Stimulated activated CD4-positive, alpha-beta T cell treated with anti-CD3 and anti-CD28 coated beads, Interleukin-4, amount 100 ng/mL, for 4 hours (primary cell): ENCODE measurements at regions not wholly inside any gene's neighbourhood (a gene's known extent, or its start where the extent isn't known, plus 50 kb on each side); places are given as distances from the start of the nearest gene placed in this dataset.
"Not testable (repeated sequence)": the region's sequence is repeated elsewhere in the genome, so short reads cannot be mapped to it uniquely, and the experiment has no call there.

Experiments
- DNase-seq, 2 experiments: peaks; one replicate each; pipeline ENCODE4 v3.0.0-alpha.2; 2020

GRCh38 chr1:194858811-194859480, 1672.5 kb upstream of the B3GALT2 start:
- DNase-seq = not testable (repeated sequence)

DNA sequence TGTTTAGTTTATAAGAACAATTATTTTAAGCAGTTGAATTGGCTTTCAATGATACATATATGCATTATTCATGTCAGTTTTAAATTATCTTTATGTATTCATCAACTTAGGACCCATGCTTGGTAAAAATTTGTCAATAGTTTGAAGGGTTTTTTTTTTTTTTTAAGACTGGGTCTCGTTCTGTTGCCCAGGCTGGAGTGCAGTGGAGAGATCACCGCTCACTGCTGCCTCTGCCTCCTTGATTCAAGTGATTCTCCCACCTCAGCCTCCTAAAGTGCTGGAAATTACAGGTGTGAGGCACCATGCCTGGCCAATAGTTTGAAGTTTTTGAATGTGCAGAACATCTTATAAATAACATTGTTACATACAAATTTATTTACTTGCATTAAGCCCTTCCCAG, 1671.0 kb upstream of the B3GALT2 start:
- no peak for DNase-seq

DNA sequence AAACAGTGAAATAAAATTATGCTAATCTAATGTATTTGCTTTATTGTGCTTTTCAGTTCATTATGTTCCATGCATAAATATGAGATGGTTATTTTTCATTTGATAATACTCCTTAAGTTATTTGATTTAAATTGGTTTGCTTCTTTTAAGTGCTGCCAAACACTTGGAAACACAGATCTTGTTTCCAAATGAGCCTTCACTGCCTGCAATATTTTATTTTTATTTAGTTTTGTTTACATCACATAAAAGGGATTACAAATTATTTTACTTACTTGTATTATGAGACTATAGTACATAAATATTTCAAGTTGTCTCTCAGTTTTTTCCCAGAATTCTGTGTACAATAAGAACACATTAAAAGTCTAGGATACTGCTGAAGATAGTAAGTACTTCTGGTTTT, 1662.4 kb upstream of the B3GALT2 start:
- no peak for DNase-seq

- no peak for DNase-seq
Observed at GRCh38 chr1:194846488-194846887, 1660.1 kb upstream of the B3GALT2 start.

DNA sequence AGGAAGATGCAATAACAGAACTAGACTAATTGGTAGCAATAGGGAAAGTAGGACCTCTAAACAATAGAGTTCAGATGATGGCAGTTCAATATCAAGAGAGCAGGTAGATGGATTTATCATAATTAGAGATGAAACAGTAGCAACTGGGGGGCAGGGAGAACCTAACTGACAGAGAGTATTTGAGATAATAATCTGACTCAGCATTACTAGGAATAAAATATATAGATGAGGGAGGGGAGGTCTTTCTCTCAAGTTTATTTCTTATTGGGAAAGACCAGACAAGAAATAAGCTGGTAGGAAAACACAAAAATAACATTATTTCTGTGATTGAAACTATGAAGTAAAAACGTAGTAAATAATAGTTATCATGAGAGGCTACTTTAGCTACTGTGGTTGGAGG, 1656.7 kb upstream of the B3GALT2 start:
- no peak for DNase-seq

DNA sequence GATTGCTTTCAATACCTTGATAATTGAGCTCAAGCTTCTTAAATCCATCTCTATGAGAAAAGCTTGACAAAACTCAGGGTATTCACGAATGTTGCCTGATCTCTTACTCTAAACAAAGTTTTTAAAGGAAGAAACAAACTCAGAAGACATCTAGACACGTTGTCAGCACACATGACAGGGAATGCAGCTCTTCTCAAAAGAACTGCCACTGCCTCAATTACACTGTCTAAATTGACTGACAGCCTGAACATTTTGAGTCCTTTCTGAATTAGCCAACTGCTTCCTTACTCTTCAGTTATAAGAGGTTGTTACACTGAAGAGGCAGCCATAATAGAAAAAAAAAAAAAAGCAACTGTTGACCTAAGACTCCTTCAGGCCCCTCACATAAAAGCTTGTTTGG, 1646.7 kb upstream of the B3GALT2 start:
- DNase-seq = no peak

GRCh38 chr1:194831595-194831994, 1645.2 kb upstream of the B3GALT2 start:
- DNase-seq = not testable (repeated sequence)

GRCh38 chr1:194830387-194830786, 1644.0 kb upstream of the B3GALT2 start:
- DNase-seq = no peak

- DNase-seq = no peak
Observed at GRCh38 chr1:194829492-194829891, 1643.1 kb upstream of the B3GALT2 start.

DNA sequence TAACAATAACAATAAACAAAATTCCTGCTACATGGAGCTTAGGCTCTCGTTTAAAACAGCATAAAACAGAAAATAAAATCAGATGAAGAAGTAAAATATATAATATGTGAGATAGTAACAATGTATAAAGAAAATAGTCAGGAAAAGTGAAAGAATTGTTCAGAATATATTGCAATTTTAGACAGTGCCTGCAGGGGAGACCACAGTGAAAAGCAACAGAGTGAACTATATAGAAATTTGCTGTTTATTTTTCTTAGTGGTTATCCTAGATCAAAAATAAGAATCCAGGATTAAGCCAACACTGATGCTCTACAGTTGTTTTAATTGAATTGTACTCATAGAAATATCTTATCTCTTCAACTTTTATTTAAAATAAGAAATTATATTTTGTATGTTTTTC, 1639.0 kb upstream of the B3GALT2 start:
- DNase-seq = no peak

GRCh38 chr1:194821091-194821490, 1634.7 kb upstream of the B3GALT2 start:
- no peak for DNase-seq

- no peak for DNase-seq
Observed at GRCh38 chr1:194818674-194819073, 1632.3 kb upstream of the B3GALT2 start.

GRCh38 chr1:194816859-194817258, 1630.4 kb upstream of the B3GALT2 start:
- no peak for DNase-seq

DNA sequence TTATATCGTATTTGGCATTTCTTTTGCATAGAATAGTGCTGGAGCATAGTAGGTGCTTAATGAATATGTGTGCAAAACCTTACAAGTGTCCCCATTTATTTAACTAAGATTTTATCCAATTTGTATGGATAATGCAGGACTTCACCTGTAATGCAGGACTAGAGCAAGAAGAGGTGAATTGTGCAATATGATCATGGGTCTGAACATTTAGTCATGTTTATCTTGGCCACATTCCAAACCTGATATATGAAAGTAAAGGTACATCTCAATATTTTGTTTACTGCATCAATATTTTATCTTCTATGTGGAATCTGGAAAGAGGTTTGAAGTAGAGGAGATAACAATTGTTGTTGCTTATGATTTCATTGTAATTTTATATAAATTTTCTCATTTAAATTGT, 1626.7 kb upstream of the B3GALT2 start:
- no peak for DNase-seq

GRCh38 chr1:194809665-194810064, 1623.3 kb upstream of the B3GALT2 start:
- DNase-seq = no peak

GRCh38 chr1:194809215-194809614, 1622.8 kb upstream of the B3GALT2 start:
- DNase-seq = no peak

DNA sequence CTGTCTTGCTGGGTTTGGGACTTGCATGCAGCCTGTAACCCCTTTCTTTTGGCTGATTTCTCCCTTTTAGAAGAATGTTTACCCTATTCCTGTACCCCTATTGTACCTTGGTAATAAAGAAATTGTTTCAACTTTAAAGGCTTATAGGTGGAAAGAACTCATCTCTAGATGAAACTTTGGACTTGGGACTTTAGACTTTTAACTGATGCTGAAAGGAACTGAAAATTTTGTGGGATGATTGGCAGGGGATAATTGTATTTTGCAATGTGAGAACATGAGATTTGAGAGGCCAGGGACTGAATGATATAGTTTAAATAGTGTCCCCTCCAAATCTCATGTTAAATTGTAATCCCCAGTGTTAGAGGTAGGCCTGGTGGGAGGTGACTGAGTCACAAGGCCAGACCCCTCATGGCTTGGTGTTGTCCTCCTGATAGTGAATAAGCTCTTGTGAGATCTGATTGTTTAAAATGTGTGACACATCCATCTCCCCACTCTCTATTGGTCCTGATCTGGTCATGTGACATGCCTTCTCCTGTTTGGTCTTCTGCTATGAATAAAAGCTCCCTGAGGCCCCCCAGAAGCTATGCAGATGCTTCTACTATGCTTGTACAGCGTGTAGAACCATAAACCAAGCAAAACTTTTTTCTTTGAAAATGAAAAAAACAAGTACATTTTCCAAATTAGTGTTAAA, 1621.3 kb upstream of the B3GALT2 start:
- DNase-seq = no peak

DNA sequence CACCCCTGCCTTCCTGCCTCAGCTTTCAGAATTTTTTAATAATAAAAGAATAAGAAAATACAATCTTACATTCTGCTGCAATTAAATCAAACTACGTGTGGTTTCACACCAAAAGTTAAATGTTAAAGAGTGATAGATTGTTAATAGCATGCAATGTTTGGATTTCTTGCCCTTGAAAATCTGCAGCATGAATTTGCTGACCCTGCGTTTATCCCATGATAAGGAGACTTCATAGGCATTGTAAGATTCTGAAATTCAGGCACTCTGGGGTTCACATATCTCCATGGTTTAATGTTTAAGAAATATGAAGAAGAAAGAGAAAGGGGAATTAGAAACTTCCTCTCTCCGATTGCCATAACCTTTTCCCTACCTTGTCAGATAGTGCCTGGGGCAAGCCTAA, 1616.2 kb upstream of the B3GALT2 start:
- DNase-seq = no peak

GRCh38 chr1:194795917-194796593, 1609.6 kb upstream of the B3GALT2 start:
- no peak for DNase-seq

DNA sequence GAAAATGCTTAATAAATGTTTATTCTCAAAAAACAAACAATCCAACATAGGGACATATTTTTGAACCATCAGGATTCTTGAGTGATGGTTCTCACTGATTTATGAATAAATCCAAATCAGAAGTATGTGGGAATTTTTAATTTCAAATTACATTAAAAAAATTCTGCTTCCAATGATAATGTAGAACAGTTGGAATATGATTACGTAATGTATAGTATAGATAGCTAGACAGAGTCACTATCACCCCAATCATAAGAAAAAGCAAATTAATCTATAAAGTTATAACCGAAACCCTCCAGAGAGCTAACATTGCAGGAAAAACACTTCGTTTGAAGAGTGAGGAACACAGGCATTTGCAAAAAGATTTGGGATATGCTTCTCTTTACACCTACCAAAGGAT, 1600.6 kb upstream of the B3GALT2 start:
- DNase-seq = no peak

- no peak for DNase-seq
Observed at GRCh38 chr1:194786027-194786426, 1599.6 kb upstream of the B3GALT2 start.

GRCh38 chr1:194776657-194777056, 1590.2 kb upstream of the B3GALT2 start:
- DNase-seq = no peak

GRCh38 chr1:194774535-194774934, 1588.1 kb upstream of the B3GALT2 start:
- no peak for DNase-seq
